ENCODE measurements at regions not wholly inside any gene's neighbourhood (a gene's known extent, or its start where the extent isn't known, plus 50 kb on each side); places are given as distances from the start of the nearest gene placed in this dataset.
"Not testable (repeated sequence)": the region's sequence is repeated elsewhere in the genome, so short reads cannot be mapped to it uniquely, and the experiment has no call there.

DNA sequence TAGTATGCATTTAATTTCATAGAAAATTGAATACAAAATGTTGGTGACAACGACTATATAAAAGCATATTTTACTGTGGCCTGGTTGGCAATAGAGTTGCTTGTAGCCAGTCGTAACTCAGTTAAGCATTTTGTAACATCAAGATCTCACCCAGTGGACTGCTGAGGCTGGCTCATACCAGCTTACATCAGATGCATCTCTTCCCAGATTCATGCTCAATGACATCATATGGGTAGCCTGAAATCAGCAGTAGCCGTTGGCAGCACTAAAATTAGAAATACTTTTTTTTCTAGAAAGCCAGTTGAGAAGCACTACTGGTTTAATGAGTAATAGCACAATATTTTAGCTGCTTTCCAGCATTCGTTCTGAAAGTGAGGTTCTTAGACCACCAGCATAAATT, 341.2 kb downstream of the TECRL start:
- H3K4me1 ChIP-seq (ENCODE audit: insufficient read depth, low read length, poor library complexity, severe bottlenecking) = no peaks in the 10 kb centered on the region
- no peaks in the 10 kb centered on the region for H3K36me3 ChIP-seq (ENCODE audit: insufficient read depth, low read length, poor library complexity, severe bottlenecking)
- no TSS peak for BruUV-seq (replicated peaks)
- H3K9me3 ChIP-seq (ENCODE audit: low read depth, low read length, poor library complexity, severe bottlenecking) = no peaks in the 10 kb centered on the region
- TF ChIP-seq, protein P1, sequence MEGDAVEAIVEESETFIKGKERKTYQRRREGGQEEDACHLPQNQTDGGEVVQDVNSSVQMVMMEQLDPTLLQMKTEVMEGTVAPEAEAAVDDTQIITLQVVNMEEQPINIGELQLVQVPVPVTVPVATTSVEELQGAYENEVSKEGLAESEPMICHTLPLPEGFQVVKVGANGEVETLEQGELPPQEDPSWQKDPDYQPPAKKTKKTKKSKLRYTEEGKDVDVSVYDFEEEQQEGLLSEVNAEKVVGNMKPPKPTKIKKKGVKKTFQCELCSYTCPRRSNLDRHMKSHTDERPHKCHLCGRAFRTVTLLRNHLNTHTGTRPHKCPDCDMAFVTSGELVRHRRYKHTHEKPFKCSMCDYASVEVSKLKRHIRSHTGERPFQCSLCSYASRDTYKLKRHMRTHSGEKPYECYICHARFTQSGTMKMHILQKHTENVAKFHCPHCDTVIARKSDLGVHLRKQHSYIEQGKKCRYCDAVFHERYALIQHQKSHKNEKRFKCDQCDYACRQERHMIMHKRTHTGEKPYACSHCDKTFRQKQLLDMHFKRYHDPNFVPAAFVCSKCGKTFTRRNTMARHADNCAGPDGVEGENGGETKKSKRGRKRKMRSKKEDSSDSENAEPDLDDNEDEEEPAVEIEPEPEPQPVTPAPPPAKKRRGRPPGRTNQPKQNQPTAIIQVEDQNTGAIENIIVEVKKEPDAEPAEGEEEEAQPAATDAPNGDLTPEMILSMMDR (conservative IDR thresholded peaks at IDR 0.05; ENCODE audit: low read depth, low read length) = no peak
- no peak for TF ChIP-seq EZH2 (IDR thresholded peaks at IDR 0.05; ENCODE audit: borderline replicate concordance, low read depth, low read length, poor library complexity, severe bottlenecking)
- no peaks in the 10 kb centered on the region for H3K27me3 ChIP-seq (replicated peaks; ENCODE audit: insufficient read depth, low read depth, low read length, poor library complexity)
- no peak for DNase-seq (ENCODE audit: low spot score)
- intact Hi-C loops (cut with micrococcal nuclease; ENCODE audit: unreplicated experiment) = no loop called here
- CTCF ChIA-PET = no interaction called here
- H3K4me3 ChIP-seq (ENCODE audit: low read depth, low read length, poor library complexity, severe bottlenecking) = no peak overlapping the region
- POLR2A ChIA-PET (ENCODE audit: low non-redundant PET) = no interaction called here
- H3K27ac ChIP-seq (ENCODE audit: low read depth, low read length, poor library complexity, severe bottlenecking) = no peak overlapping the region

DNA sequence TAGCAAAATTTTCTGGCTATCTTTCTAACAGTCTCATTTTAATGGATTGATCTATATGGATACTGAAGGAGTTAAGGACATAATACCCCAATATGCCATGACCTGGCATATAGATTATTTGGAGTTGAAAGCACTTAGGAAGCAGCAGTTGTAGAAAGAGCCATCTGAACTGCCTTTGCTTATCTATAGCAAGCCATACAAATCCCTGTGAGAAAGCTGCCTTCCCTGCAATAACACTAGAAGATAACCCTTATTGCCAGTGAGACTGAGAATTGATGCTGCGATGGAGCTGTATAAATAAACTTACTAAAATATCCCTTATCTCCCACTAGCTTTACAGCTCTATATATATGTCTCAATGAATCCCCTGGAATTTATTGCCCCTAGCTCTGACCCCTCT, 346.3 kb downstream of the TECRL start:
- TF ChIP-seq EZH2 (IDR thresholded peaks at IDR 0.05; ENCODE audit: borderline replicate concordance, low read depth, low read length, poor library complexity, severe bottlenecking) = no peak
- TF ChIP-seq, protein P1 (conservative IDR thresholded peaks at IDR 0.05; ENCODE audit: low read depth, low read length) = no peak
- POLR2A ChIA-PET (ENCODE audit: low non-redundant PET) = no interaction called here
- H3K4me3 ChIP-seq (ENCODE audit: low read depth, low read length, poor library complexity, severe bottlenecking) = no peak overlapping the region
- H3K36me3 ChIP-seq (ENCODE audit: insufficient read depth, low read length, poor library complexity, severe bottlenecking) = no peaks in the 10 kb centered on the region
- BruUV-seq (replicated peaks) = no TSS peak
- intact Hi-C loops (cut with micrococcal nuclease; ENCODE audit: unreplicated experiment) = no loop called here
- no peaks in the 10 kb centered on the region for H3K27me3 ChIP-seq (replicated peaks; ENCODE audit: insufficient read depth, low read depth, low read length, poor library complexity)
- DNase-seq (ENCODE audit: low spot score) = no peak
- CTCF ChIA-PET = no interaction called here
- H3K27ac ChIP-seq (ENCODE audit: low read depth, low read length, poor library complexity, severe bottlenecking) = no peak overlapping the region
- no peaks in the 10 kb centered on the region for H3K9me3 ChIP-seq (ENCODE audit: low read depth, low read length, poor library complexity, severe bottlenecking)
- H3K4me1 ChIP-seq (ENCODE audit: insufficient read depth, low read length, poor library complexity, severe bottlenecking) = no peaks in the 10 kb centered on the region

DNA sequence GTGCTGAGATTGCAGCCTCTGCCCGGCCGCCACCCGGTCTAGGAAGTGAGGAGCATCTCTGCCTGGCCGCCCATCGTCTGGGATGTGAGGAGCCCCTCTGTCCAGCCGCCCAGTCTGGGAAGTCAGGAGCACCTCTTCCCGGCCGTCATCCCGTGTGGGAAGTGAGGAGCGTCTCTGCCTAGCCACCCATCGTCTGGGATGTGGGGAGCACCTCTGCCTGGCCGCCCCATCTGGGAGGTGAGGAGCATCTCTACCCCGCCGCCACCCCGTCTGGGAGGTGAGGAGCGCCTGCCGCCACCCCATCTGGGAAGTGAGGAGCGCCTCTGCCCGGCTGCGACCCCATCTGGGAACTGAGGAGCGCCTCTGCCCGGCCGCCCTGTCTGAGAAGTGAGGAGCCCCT, 372.2 kb downstream of the TECRL start:
- BruUV-seq (replicated peaks); H3K4me3 ChIP-seq (ENCODE audit: low read depth, low read length, poor library complexity, severe bottlenecking); CTCF ChIA-PET; H3K4me1 ChIP-seq (ENCODE audit: insufficient read depth, low read length, poor library complexity, severe bottlenecking); DNase-seq (ENCODE audit: low spot score); H3K36me3 ChIP-seq (ENCODE audit: insufficient read depth, low read length, poor library complexity, severe bottlenecking); POLR2A ChIA-PET (ENCODE audit: low non-redundant PET); H3K27ac ChIP-seq (ENCODE audit: low read depth, low read length, poor library complexity, severe bottlenecking); H3K27me3 ChIP-seq (replicated peaks; ENCODE audit: insufficient read depth, low read depth, low read length, poor library complexity); H3K9me3 ChIP-seq (ENCODE audit: low read depth, low read length, poor library complexity, severe bottlenecking); intact Hi-C loops (cut with micrococcal nuclease; ENCODE audit: unreplicated experiment): not testable (repeated sequence)

DNA sequence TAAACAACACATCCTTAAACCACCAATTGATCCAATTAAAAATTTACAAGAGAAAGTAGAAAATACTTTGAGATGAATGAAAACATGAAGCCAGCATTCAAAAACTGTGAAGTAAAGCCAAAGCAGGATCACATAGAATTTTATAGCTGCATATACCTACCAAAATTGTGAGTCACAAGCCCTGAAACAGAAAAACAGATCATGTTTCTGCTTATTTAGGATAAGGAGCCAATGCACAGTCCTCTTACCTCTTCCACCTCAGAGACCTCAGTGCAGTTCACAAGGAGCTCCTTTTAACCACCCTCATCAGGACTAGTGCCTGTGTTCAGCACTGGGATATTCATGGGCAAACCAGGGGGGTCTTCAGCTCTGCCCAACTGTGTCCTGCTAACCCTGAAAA, 386.7 kb downstream of the TECRL start:
- intact Hi-C loops (cut with micrococcal nuclease; ENCODE audit: unreplicated experiment) = no loop called here
- Histone ChIP-seq H3K27me3 (replicated peaks; ENCODE audit: insufficient read depth, low read depth, low read length, poor library complexity) (no peaks in the 10 kb centered on the region), H3K4me3 (ENCODE audit: low read depth, low read length, poor library complexity, severe bottlenecking) (no peak overlapping the region), H3K9me3 (ENCODE audit: low read depth, low read length, poor library complexity, severe bottlenecking) (no peaks in the 10 kb centered on the region), H3K4me1 (ENCODE audit: insufficient read depth, low read length, poor library complexity, severe bottlenecking) (no peaks in the 10 kb centered on the region), H3K36me3 (ENCODE audit: insufficient read depth, low read length, poor library complexity, severe bottlenecking) (no peaks in the 10 kb centered on the region), H3K27ac (ENCODE audit: low read depth, low read length, poor library complexity, severe bottlenecking) (no peak overlapping the region)
- POLR2A ChIA-PET (ENCODE audit: low non-redundant PET) = no interaction called here
- CTCF ChIA-PET = no interaction called here
- no TSS peak for BruUV-seq (replicated peaks)
- DNase-seq (ENCODE audit: low spot score) = no peak
- TF ChIP-seq, protein P1 (conservative IDR thresholded peaks at IDR 0.05; ENCODE audit: low read depth, low read length) = no peak

Measured in A673 (cell line).